ENCODE measurements at regions not wholly inside any gene's neighbourhood (a gene's known extent, or its start where the extent isn't known, plus 50 kb on each side); places are given as distances from the start of the nearest gene placed in this dataset.

DNA sequence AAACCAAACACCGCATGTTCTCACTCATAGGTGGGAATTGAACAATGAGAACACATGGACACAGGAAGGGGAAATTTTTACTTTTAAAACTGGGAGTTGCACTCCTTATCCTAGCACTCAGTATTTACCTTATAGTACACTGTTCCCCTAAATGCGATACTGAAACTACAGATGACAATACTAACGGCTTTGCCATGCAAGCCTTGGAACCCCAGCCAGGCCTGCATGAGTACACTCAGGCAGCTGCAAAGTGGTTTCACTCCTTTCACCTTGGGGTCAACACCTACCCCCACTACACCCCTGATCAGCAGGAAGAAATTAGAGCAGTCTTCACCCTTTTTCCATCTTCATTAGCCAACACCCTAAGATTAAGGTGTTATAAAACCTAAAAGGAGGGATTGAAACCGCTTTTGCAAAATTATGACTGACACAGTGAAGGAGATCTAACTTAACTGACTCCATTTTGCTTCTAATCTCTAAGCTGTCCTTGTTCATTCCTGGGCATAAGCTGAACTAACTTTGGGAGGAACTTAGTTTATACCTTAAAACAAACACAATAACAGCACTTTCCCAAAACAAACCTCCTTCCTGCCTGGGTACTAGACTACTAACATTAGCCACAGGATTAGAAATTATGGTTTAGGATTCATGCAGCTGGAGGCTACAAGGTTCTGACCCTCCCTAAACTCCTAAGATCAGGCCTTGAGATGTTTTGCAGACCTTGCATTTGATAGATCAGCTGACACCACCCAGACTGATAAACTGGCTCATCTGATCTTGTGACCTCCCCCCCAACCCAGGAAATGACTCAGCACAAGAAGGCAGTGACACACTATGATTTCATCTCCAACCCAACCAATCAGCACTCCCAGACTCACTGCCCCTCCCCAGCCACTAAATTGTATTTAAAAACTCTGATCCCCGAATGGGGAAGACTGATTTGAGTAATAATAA lies 452.1 kb upstream of the PPP2R3A start:
- Histone ChIP-seq H3K4me3 (no peak overlapping the region), H3K9me3 (no peaks in the 10 kb centered on the region), H3K36me3 (no peaks in the 10 kb centered on the region), H3K27me3 (no peaks in the 10 kb centered on the region), H3K4me1 (no peaks in the 10 kb centered on the region), H3K27ac (no peak overlapping the region)
- no peak for DNase-seq
- intact Hi-C loops (cut with DNase I; ENCODE audit: low total_unique reads), result no loop called here
- WGBS, 2 donors (ENCODE audit: low coverage in 1 of 2), result 73 to 85% methylated on average over 4 to 5 of the region's 5 CpGs
- TF ChIP-seq POLR2A (IDR thresholded peaks at IDR 0.05) (no peak), POLR2AphosphoS5 (IDR thresholded peaks at IDR 0.05) (no peak), EP300 (IDR thresholded peaks at IDR 0.05; ENCODE audit: low read depth) (no peak)
- TF ChIP-seq, protein P1, sequence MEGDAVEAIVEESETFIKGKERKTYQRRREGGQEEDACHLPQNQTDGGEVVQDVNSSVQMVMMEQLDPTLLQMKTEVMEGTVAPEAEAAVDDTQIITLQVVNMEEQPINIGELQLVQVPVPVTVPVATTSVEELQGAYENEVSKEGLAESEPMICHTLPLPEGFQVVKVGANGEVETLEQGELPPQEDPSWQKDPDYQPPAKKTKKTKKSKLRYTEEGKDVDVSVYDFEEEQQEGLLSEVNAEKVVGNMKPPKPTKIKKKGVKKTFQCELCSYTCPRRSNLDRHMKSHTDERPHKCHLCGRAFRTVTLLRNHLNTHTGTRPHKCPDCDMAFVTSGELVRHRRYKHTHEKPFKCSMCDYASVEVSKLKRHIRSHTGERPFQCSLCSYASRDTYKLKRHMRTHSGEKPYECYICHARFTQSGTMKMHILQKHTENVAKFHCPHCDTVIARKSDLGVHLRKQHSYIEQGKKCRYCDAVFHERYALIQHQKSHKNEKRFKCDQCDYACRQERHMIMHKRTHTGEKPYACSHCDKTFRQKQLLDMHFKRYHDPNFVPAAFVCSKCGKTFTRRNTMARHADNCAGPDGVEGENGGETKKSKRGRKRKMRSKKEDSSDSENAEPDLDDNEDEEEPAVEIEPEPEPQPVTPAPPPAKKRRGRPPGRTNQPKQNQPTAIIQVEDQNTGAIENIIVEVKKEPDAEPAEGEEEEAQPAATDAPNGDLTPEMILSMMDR (IDR thresholded peaks at IDR 0.05), result no peak
- in situ Hi-C loops (cut with MboI; ENCODE audit: low pct_ligation_motif_present in 1 of 4, low pct_unique_long_range_greater_than_20kb in 1 of 4, low sequenced_read_pairs in 3 of 4), result loop anchor here in 3 of 4 donors (25.0 kb wide), 1 partner anchor 726 kb away; the partner anchor contains the start of gene EPHB1 (in 3 of the 3)

DNA sequence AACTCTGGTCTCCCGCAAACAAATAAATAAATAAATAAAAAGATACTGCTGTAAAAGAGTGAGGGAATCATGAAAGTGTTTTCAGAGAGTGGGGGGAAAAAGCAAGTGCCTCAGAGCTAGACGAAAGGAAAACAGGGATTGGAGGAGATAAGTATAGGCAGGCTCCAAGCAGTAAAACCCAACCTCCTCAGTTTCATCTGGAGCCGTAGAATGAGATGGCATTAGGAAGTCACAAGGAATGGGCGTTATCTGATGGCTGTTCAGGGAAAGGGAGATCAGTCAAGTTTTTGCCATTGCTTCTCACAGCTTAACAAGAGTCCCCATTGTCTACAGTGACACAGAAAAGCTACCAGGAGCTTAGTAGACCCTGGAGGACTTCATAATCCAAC lies 451.5 kb upstream of the PPP2R3A start:
- Histone ChIP-seq H3K27me3 (no peaks in the 10 kb centered on the region), H3K4me3 (no peak overlapping the region), H3K4me1 (no peaks in the 10 kb centered on the region), H3K27ac (no peak overlapping the region), H3K9me3 (no peaks in the 10 kb centered on the region), H3K36me3 (no peaks in the 10 kb centered on the region)
- 61 to 77% methylated on average over 4 of the region's 4 CpGs for whole genome bisulfite sequencing, 2 donors (ENCODE audit: low coverage in 1 of 2)
- in situ Hi-C loops (cut with MboI; ENCODE audit: low pct_ligation_motif_present in 1 of 4, low pct_unique_long_range_greater_than_20kb in 1 of 4, low sequenced_read_pairs in 3 of 4), result loop anchor here in 3 of 4 donors (25.0 kb wide), 1 partner anchor 727 kb away; the partner anchor contains the start of gene EPHB1 (in 3 of the 3)
- intact Hi-C loops (cut with DNase I; ENCODE audit: low total_unique reads), result no loop called here
- DNase-seq, result no peak
- TF ChIP-seq POLR2A (IDR thresholded peaks at IDR 0.05) (no peak), EP300 (IDR thresholded peaks at IDR 0.05; ENCODE audit: low read depth) (no peak), POLR2AphosphoS5 (IDR thresholded peaks at IDR 0.05) (no peak)
- TF ChIP-seq, protein P1 (IDR thresholded peaks at IDR 0.05), result no peak

DNA sequence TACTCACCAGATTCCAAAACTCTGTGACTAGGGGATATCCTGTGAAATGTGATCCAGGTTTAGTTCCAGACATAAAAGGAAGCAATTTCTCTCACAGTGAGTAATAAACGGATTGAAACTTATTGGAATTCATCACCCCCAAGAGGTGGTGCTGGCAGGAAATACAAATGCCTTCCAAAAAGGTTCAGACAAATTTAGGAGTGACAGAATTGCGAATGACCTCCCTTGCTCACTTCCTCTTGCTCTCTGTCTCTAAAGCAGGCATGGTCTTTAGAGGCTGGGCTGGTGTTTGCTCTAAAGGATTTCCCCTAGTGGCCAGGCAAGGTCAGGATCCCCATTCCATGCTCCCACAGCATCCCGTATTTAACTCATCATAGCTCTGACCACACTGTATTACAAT lies 449.4 kb upstream of the PPP2R3A start:
- Histone ChIP-seq H3K4me3 (no peak overlapping the region), H3K4me1 (no peaks in the 10 kb centered on the region), H3K27me3 (no peaks in the 10 kb centered on the region), H3K9me3 (no peaks in the 10 kb centered on the region), H3K27ac (no peak overlapping the region), H3K36me3 (no peaks in the 10 kb centered on the region)
- in situ Hi-C loops (cut with MboI; ENCODE audit: low pct_ligation_motif_present in 1 of 4, low pct_unique_long_range_greater_than_20kb in 1 of 4, low sequenced_read_pairs in 3 of 4), result loop anchor here in 3 of 4 donors (25.0 kb wide), 1 partner anchor 729 kb away; the partner anchor contains the start of gene EPHB1 (in 3 of the 3)
- intact Hi-C loops (cut with DNase I; ENCODE audit: low total_unique reads), result no loop called here
- no peak for DNase-seq
- TF ChIP-seq POLR2A (IDR thresholded peaks at IDR 0.05), result no peak
- no peak for TF ChIP-seq POLR2AphosphoS5 (IDR thresholded peaks at IDR 0.05)
- TF ChIP-seq EP300 (IDR thresholded peaks at IDR 0.05; ENCODE audit: low read depth), result no peak
- TF ChIP-seq, protein P1 (IDR thresholded peaks at IDR 0.05), result no peak
- 43 to 50% methylated on average over 2 to 3 of the region's 3 CpGs for WGBS, 2 donors (ENCODE audit: low coverage in 1 of 2)

DNA sequence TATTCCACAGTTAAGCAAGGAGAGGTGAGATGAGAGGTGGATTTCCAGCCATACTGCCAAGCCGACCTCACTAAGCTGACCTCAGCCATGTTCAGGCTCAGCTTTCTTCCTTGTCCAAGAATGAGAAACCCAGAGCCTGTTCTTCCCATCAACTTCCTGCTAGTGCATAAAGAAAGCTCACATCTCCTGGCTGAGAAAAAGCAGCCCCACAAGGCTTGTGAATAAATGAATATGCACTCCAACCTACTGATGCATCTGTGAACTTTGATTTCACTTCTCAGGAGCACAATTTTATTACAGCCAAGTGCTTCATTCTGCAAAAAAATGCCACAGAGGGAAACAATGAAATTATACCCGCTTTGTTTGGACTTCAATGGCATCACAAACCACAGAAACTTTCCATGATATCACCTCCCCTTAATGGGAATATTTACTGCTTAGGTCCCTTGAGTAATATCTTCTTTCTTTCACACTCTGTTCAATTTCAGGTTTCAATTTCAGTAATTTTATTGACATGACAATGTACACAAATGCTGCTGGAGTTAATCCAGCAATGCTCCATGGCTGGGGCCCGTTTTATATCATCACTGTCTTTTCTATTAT lies 437.0 kb upstream of the PPP2R3A start:
- no peak overlapping the region for H3K27ac ChIP-seq
- no peaks in the 10 kb centered on the region for H3K9me3 ChIP-seq
- TF ChIP-seq POLR2AphosphoS5 (IDR thresholded peaks at IDR 0.05) (no peak), POLR2A (IDR thresholded peaks at IDR 0.05) (no peak), EP300 (IDR thresholded peaks at IDR 0.05; ENCODE audit: low read depth) (no peak)
- TF ChIP-seq, protein P1 (IDR thresholded peaks at IDR 0.05), result no peak
- intact Hi-C loops (cut with DNase I; ENCODE audit: low total_unique reads) (no loop called here), in situ Hi-C loops (cut with MboI; ENCODE audit: low pct_ligation_motif_present in 1 of 4, low pct_unique_long_range_greater_than_20kb in 1 of 4, low sequenced_read_pairs in 3 of 4) (no loop called here)
- WGBS, 2 donors (ENCODE audit: low coverage in 1 of 2), result 13 to 30% methylated on average over 3 of the region's 3 CpGs
- H3K27me3 ChIP-seq, result no peaks in the 10 kb centered on the region
- no peak for DNase-seq
- H3K4me3 ChIP-seq, result no peak overlapping the region
- H3K4me1 ChIP-seq, result no peaks in the 10 kb centered on the region
- H3K36me3 ChIP-seq, result no peaks in the 10 kb centered on the region
